SH-SY5Y (cell line): ENCODE measurements at regions not wholly inside any gene's neighbourhood (a gene's known extent, or its start where the extent isn't known, plus 50 kb on each side); places are given as distances from the start of the nearest gene placed in this dataset.

Experiments
- GATA2 ChIP-seq: IDR thresholded peaks from 2 replicates; pipeline ENCODE4 v1.6.1; 2011; ENCODE audit warnings: mild to moderate bottlenecking, low read depth, low read length
- GATA3 ChIP-seq: IDR thresholded peaks from 2 replicates; pipeline ENCODE4 v1.6.1; 2011; ENCODE audit warnings: low read depth, mild to moderate bottlenecking, low read length, moderate library complexity

- no peak for TF ChIP-seq GATA2
- no peak for TF ChIP-seq GATA3
These were observed 821.8 kb upstream of the PCDH9 start for GRCh38 chr13:68051910-68052309.
